Calu3 (cell line): ENCODE measurements at regions not wholly inside any gene's neighbourhood (a gene's known extent, or its start where the extent isn't known, plus 50 kb on each side); places are given as distances from the start of the nearest gene placed in this dataset.

Source experiments
- BruUV-seq: library from RNA; stranded (reverse); fragments of 400-500 nt; replicated peaks from 2 replicates; lab custom pipeline; 2021; lab: Mats Ljungman, UMichigan
- CTCF ChIA-PET: fragments of 300-600 bp; sonication (Branson Sonifier 250); formaldehyde crosslinking; loops from one replicate; lab custom pipeline; 2022; ENCODE audit warnings: antibody characterized with exemption; lab: Charles Lee
- DNase-seq: peaks from one replicate; pipeline ENCODE4 v3.0.0; 2022
- H3K27ac Mint-ChIP-seq: one replicate; pipeline ENCODE4 v1.8.0; 2022; ENCODE audit warnings: mixed read lengths; ENCODE audit not compliant: unreplicated experiment
- H3K27me3 Mint-ChIP-seq: one replicate; pipeline ENCODE4 v1.8.0; 2022; ENCODE audit warnings: mixed read lengths; ENCODE audit not compliant: unreplicated experiment
- H3K36me3 Mint-ChIP-seq: one replicate; pipeline ENCODE4 v1.8.0; 2022; ENCODE audit warnings: mild to moderate bottlenecking, moderate library complexity, mixed read lengths; ENCODE audit not compliant: insufficient read depth, unreplicated experiment
- H3K4me1 Mint-ChIP-seq: one replicate; pipeline ENCODE4 v1.8.0; 2022; ENCODE audit warnings: mild to moderate bottlenecking, low read depth, mixed read lengths; ENCODE audit not compliant: unreplicated experiment
- H3K4me3 Mint-ChIP-seq: one replicate; pipeline ENCODE4 v1.8.0; 2022; ENCODE audit warnings: mild to moderate bottlenecking, low read depth, moderate library complexity, mixed read lengths; ENCODE audit not compliant: unreplicated experiment
- H3K9me3 Mint-ChIP-seq: one replicate; pipeline ENCODE4 v1.8.0; 2022; ENCODE audit warnings: low read depth, mixed read lengths; ENCODE audit not compliant: unreplicated experiment
- intact Hi-C: fragments of 100-400 bp; cut with micrococcal nuclease; formaldehyde crosslinking; loops from one replicate; pipeline ENCODE4 v1.10.0; 2022; ENCODE audit not compliant: unreplicated experiment
- TF ChIP-seq, protein P1 (sequence below): fragments of 200-600 bp; IDR thresholded peaks from one replicate; pipeline ENCODE4 v1.8.0; 2022; ENCODE audit warnings: antibody characterized with exemption; ENCODE audit not compliant: unreplicated experiment

DNA sequence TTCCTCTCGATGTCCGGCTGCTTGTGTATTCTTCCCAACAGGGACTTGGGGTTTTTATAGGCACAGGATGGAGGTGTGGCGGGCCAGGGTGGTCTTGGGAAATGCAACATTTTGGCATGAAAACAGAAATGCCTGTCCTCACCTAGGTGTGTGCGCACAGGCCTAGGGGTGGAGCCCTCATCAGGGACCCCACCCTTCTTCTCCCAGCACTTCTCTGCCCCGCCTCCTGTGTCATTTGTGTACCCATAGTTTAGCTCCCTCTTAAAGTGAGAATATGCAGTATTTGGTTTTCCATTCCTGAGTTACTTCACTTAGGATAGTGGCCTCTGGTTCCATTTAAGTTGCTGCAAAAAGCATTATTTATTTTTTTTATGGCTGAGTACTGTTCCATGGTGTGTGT is 90.2 kb upstream of the ITGB1 start:
- Mint-ChIP-seq H3K27me3 (no peaks in the 10 kb centered on the region), H3K4me1 (peaks cover 30% of the 10 kb centered on the region), H3K4me3 (no peak overlapping the region), H3K27ac (no peak overlapping the region), H3K36me3 (no peaks in the 10 kb centered on the region), H3K9me3 (no peaks in the 10 kb centered on the region)
- CTCF ChIA-PET = no interaction called here
- no peak for DNase-seq
- TF ChIP-seq, protein P1, sequence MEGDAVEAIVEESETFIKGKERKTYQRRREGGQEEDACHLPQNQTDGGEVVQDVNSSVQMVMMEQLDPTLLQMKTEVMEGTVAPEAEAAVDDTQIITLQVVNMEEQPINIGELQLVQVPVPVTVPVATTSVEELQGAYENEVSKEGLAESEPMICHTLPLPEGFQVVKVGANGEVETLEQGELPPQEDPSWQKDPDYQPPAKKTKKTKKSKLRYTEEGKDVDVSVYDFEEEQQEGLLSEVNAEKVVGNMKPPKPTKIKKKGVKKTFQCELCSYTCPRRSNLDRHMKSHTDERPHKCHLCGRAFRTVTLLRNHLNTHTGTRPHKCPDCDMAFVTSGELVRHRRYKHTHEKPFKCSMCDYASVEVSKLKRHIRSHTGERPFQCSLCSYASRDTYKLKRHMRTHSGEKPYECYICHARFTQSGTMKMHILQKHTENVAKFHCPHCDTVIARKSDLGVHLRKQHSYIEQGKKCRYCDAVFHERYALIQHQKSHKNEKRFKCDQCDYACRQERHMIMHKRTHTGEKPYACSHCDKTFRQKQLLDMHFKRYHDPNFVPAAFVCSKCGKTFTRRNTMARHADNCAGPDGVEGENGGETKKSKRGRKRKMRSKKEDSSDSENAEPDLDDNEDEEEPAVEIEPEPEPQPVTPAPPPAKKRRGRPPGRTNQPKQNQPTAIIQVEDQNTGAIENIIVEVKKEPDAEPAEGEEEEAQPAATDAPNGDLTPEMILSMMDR = no peak
- BruUV-seq = no TSS peak
- intact Hi-C loops = no loop called here

DNA sequence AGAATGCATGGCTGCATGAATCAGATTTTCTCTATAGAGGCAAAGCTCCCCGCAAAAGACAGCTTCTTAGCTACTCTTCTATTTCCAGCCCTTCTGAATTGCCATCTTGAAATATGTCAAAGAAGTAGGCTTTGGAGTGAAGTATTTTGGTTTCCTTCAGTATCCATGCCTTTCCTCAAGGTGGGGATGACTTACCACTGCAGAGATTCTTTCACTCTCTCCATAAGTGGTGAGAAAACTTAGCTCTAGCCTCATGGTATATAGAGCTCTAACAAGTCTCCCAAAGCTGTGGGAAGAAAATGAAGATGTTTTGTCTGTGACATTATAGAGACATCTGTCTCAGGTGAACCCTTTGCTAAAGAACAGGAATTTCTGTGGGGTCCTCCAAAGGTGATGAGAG is 89.6 kb upstream of the ITGB1 start:
- peaks cover 30% of the 10 kb centered on the region for H3K4me1 Mint-ChIP-seq
- H3K27ac Mint-ChIP-seq = no peak overlapping the region
- DNase-seq = no peak
- no TSS peak for BruUV-seq
- CTCF ChIA-PET = no interaction called here
- intact Hi-C loops = no loop called here
- H3K36me3 Mint-ChIP-seq = no peaks in the 10 kb centered on the region
- TF ChIP-seq, protein P1 = no peak
- no peaks in the 10 kb centered on the region for H3K27me3 Mint-ChIP-seq
- H3K4me3 Mint-ChIP-seq = no peak overlapping the region
- H3K9me3 Mint-ChIP-seq = no peaks in the 10 kb centered on the region

DNA sequence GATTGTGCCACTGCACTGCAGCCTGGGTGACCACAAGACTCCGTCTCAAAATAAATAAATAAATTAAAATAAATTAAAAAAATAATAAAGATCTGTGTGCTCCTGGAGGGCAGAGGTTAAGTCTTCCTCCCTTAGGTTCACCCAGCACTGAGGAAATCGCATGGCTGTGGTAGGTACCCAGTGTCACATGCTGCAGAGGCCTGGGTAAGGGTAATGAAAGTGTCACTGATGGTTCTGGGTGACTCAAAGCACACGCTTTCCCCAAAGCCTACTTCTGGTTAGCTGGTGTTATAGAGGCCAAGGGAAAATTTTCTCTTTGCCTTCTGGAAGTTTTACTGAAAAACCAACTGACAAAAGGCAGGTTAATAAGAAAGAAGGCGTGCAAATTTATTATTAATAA is 88.8 kb upstream of the ITGB1 start:
- TF ChIP-seq, protein P1 = no peak
- Mint-ChIP-seq H3K4me1 (peaks cover 33% of the 10 kb centered on the region), H3K27me3 (no peaks in the 10 kb centered on the region), H3K4me3 (no peak overlapping the region), H3K27ac (no peak overlapping the region), H3K36me3 (no peaks in the 10 kb centered on the region), H3K9me3 (no peaks in the 10 kb centered on the region)
- CTCF ChIA-PET = no interaction called here
- DNase-seq = no peak
- no TSS peak for BruUV-seq
- intact Hi-C loops = no loop called here

DNA sequence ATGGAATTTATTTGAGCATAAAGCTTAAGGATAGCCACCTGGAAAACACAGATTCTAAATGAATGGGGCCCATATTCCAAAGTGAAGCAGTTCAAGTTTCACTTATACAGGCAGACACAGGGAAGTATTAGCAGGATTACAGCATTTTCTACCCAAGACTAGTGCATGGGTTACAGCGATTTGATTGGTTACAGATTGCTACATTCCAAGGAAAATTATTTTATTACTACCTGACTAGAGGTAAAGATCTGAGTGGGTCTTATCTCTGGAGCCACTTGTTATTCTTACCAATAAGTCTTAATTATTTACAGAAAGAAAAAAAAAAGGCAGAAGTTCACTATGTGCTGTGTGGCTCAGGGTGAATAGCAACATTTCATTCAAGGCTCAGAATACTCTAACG is 87.4 kb upstream of the ITGB1 start:
- CTCF ChIA-PET = no interaction called here
- no peaks in the 10 kb centered on the region for H3K9me3 Mint-ChIP-seq
- no peaks in the 10 kb centered on the region for H3K36me3 Mint-ChIP-seq
- peaks cover 45% of the 10 kb centered on the region for H3K4me1 Mint-ChIP-seq
- H3K27me3 Mint-ChIP-seq = no peaks in the 10 kb centered on the region
- no peak for DNase-seq
- BruUV-seq = no TSS peak
- intact Hi-C loops = no loop called here
- TF ChIP-seq, protein P1 = no peak
- H3K27ac Mint-ChIP-seq = no peak overlapping the region
- no peak overlapping the region for H3K4me3 Mint-ChIP-seq
